DMS153 treated with DMSO at 0.1 percent for 48 hours (cell line): ENCODE measurements at regions not wholly inside any gene's neighbourhood (a gene's known extent, or its start where the extent isn't known, plus 50 kb on each side); places are given as distances from the start of the nearest gene placed in this dataset.

ENCODE experiments used
- DNase-seq: peaks from one replicate; lab custom pipeline; 2025; ENCODE audit not compliant: unreplicated experiment; lab: John Stamatoyannopoulos, UW

GRCh38 chr4:128364565-128364964, 77.0 kb upstream of the PGRMC2 start:
- DNase-seq = no peak

GRCh38 chr4:128363966-128364365, 76.4 kb upstream of the PGRMC2 start:
- DNase-seq = no peak

- DNase-seq = no peak
These were observed 75.1 kb upstream of the PGRMC2 start for GRCh38 chr4:128362760-128363159.

GRCh38 chr4:128359422-128359821, 71.8 kb upstream of the PGRMC2 start:
- no peak for DNase-seq

GRCh38 chr4:128358913-128359279, 71.3 kb upstream of the PGRMC2 start:
- no peak for DNase-seq

GRCh38 chr4:128358231-128358912, 70.8 kb upstream of the PGRMC2 start:
- no peak for DNase-seq

- DNase-seq = no peak
These were observed 69.7 kb upstream of the PGRMC2 start for GRCh38 chr4:128357286-128357685.

GRCh38 chr4:128355305-128355704, 67.7 kb upstream of the PGRMC2 start:
- peak; percentile 13 for DNase-seq

- peak; percentile 23 for DNase-seq
These were observed 66.7 kb upstream of the PGRMC2 start for GRCh38 chr4:128354205-128354821.

GRCh38 chr4:128353791-128354190, 66.2 kb upstream of the PGRMC2 start:
- no peak for DNase-seq

- no peak for DNase-seq
These were observed 63.9 kb upstream of the PGRMC2 start for GRCh38 chr4:128351502-128351901.

GRCh38 chr4:128350449-128351045, 62.9 kb upstream of the PGRMC2 start:
- DNase-seq = no peak

- peak; percentile 67 for DNase-seq
These were observed 62.3 kb upstream of the PGRMC2 start for GRCh38 chr4:128349921-128350320.

- DNase-seq = no peak
These were observed 60.5 kb upstream of the PGRMC2 start for GRCh38 chr4:128347930-128348660.

GRCh38 chr4:128347175-128347868, 59.7 kb upstream of the PGRMC2 start:
- no peak for DNase-seq

GRCh38 chr4:128346054-128346716, 58.6 kb upstream of the PGRMC2 start:
- DNase-seq = no peak

- no peak for DNase-seq
These were observed 58.0 kb upstream of the PGRMC2 start for GRCh38 chr4:128345650-128346049.

- DNase-seq = no peak
These were observed 55.1 kb upstream of the PGRMC2 start for GRCh38 chr4:128342762-128343161.

- DNase-seq = no peak
These were observed 54.0 kb upstream of the PGRMC2 start for GRCh38 chr4:128341634-128342033.

GRCh38 chr4:128338634-128339355, 51.2 kb upstream of the PGRMC2 start:
- DNase-seq = no peak
